HG02588 (cell line): ENCODE measurements at regions not wholly inside any gene's neighbourhood (a gene's known extent, or its start where the extent isn't known, plus 50 kb on each side); places are given as distances from the start of the nearest gene placed in this dataset.
A peak's percentile ranks its signal among the peaks of the same experiment; 100 is the strongest.

ENCODE experiments used
- ATAC-seq: cut with Tn5 transposase; IDR thresholded peaks from one replicate; pipeline ENCODE4 v1.9.1; 2021; ENCODE audit warnings: mild to moderate bottlenecking, moderate library complexity; ENCODE audit not compliant: unreplicated experiment

DNA sequence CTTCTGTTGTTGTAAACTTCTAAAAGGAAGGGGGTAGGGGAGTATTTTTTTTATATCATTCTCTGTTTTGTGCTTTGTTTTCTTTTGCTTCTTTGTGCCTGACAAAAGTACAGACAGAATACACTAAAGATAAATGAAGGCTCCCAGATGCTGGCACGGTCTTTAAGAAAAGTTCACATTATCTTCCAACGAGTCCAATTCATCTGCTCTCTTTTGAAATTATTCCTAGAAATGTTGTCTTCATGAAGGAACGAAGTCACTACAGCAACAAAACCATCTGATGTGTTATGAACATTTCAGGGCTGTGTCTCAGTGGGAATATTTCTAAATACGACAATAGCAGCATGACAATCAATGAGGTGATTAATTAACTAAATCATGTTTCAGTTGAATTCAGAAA is 813.8 kb upstream of the HTR2C start:
- no peak for ATAC-seq

DNA sequence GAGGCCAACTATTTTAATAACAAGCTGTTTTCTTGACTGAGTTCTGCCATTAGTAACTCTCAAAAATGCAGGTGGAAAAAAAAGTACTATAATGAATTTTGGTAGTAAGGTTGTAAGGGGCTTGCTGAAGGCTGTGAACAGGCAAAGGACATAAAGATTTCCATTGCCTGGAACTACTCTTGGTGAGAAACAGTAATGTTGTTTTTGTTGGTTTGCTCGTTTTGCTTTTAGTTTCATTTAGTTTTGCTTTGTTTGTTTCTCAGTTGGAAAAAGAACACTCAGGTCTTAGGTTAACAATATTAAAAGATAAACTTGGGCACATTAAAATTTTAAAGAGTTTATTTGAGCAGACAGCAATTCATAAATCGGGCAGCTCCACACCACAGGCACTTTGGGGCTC is 824.5 kb upstream of the HTR2C start:
- no peak for ATAC-seq

DNA sequence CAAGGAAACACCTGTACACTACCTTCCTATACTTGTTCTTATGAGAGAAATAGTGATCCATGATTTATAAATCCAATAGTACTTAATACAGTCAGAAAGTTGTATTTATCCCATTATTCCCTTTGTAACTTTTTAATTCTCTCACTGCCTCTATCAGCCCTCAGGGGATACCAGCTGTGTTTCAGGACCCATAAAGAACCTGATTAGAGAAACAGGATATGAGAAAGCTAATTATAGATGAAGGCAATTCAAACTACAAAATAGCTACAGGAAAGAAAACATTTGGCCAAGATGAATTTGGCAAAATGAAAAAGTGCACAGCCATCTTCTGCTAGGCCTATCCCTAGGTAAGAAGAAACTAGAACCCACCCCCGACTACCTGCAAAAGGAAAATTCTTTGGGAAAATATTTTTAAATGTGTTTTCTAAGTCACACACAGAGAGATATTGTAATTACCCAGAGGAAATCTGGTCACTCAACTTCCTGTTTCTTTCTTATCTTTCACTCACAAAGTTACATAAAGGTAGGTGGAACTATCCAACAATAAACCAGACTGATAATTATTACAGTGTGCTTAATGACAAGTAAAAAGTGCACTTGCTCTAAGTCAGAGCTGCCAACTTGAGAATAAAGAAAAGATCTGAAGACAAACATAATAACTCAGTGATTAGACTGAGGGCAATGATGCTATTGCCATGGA is 836.5 kb upstream of the HTR2C start:
- peak; percentile 63 for ATAC-seq

DNA sequence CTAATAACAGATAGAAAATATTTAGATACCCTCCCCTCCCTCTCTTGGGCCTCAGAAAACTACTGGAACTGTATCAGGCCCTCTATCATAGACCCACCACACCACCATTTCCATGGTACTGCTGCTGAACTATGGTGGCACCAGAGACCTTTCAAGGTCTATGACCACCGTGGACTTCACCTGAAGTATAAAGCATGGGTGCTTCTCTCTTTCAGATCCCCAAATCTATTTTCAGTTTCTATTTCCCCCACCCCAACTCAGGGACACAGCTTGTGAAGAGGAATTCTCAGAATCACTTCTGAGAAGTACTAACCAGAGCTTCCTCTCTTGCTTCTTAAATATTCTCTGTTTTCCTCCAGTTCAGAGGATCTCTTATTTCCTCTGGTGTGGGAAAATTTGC is 840.8 kb upstream of the HTR2C start:
- ATAC-seq = peak; percentile 62

DNA sequence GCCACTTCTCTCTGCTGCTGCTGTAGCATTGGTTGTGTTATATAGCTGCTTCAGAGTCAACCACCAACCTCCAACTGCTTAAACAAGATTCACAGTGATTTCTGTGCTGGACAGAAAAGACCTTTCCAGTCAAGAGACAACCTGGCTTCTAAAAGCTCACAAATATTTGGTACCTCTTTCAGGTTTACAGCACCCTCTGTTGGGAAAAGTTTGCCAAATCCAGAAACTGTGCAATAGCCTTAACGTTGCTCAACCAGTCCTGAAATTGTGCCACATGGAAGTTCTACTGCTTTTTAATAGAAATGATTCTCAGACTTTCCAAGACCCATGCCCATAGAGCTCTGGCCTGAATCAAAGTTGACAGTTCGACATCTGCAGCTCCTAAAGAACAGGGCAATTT is 842.1 kb upstream of the HTR2C start:
- ATAC-seq = peak; percentile 34

DNA sequence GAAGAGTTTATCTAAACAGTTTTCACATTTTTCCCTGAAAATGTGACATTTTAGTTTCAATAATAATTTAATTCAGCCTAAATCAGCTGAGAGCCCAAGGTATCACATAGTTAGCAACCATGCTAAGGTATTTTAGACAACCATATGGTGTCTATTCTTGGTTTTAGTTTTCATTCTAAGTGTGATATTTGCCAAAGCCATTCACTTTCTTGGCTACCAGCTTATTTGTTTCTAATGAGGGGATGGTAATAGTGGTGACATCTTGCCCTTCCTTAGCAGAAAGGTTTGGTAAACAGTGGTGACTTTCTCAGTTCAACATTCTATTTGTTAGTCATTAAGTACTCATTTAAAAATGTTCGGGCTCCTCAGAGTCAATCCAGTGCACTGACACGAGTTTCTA is 854.9 kb upstream of the HTR2C start:
- no peak for ATAC-seq

DNA sequence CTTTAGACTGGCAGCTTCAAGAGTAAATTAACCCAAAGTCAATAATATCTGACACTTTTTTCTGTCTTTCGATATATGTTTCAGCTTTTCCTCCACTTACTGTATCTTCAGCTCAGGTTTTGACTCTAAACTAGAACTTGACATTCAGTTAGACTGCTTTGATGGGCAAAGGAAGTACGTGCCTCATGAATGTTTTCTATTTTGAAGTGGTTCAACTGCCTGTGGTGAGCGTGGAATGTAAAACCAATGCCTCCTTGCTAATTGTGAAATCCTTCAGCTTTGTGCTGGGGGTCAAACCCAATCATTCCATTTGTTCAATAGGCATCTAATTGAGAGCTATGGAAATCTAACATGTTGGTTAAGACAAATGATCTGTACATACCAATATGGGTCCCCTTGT is 857.0 kb upstream of the HTR2C start:
- ATAC-seq = peak; percentile 41

DNA sequence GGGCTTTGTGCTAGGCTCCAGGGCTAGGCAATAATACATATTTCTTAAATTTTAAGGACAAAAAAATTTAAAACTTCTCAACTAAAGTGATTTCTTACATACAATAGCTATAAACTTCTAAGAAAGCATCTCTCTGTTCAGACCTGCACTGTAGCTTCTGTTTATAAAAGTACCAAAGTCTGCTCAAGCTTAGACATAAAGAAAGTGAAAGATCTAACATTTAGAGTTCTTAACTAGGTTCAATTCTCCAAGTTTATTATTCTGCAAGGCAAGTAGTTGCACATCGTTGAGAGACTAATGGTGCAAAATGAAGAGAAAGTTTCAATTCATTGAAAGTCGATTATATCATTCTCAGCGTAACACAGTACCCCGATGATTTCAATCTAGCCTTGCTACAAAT is 857.4 kb upstream of the HTR2C start:
- peak; percentile 71 for ATAC-seq

DNA sequence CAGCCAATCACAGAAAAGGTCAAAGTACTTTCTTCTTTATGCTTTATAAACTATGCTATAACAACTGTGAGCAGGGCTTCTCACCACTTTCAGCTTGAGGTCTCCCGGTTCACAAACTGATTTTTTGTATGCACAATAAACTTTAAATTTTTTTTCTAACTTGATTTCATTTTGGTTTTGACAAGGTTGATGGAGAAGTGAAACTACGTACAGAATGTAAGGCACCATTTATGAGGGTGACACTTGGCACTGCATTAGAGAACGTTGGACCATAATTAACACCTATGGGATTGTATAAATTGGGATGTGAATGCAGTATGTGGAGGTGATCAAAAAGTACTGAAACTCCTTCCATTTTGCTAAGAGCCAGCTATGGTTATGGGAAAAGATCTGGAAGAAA is 857.9 kb upstream of the HTR2C start:
- peak; percentile 47 for ATAC-seq

DNA sequence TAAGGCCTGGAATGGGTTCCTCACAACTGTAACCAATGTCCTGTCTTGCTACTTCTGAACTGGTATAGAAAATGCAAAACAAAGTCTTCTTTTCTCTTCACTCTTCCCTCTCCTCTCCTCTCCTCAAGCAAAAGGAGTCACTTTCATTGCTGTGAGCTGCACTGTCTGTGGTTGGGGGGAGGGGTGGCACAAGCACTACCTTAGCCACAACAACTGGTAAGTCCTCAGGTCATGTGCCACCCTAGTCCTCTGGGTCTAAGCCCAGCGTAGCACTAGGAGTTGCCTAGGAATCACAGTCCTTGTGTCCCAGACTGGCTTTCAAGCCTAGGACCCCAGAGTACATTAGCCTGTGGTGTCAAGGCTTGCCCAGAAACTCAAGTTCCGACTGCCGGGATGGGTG is 859.3 kb upstream of the AMOT start:
- ATAC-seq = no peak

DNA sequence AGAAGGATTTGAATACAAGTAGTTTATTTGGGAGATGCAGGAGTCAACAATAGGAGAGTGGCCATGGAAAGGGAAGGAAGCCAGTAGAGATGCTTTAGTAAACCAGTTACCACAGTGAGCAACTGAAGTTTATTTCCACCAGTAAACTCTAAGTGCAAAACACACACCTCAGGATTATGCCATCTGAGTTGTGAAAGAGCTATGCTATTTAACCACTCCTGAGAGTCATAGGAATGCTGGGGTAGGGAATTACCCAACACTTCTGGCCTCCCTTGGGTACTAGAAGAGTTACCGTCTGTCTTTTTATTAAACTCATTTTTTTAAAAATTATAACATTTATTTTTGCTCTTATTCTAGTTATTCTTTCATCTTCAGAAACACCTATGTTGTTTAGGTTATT is 834.6 kb upstream of the AMOT start:
- ATAC-seq = no peak

DNA sequence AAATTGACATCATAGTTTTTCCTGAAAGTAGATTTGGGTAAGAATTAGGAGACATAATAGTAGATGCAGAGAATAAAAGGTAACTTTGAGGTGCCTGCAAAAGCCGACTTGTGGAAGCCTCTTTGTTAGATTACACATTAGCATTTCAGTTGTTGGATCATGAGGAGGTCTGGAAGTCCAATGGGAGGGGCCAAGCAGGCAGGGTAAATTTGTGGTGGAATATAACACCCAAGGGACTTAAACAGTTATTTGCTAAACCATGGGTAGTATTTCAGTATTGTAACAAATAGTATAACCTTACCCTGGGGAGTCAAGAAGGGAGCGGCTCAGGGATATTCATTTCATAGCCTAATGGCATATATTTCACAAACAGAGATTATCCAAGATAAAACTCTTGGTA is 810.7 kb upstream of the AMOT start:
- ATAC-seq = no peak

DNA sequence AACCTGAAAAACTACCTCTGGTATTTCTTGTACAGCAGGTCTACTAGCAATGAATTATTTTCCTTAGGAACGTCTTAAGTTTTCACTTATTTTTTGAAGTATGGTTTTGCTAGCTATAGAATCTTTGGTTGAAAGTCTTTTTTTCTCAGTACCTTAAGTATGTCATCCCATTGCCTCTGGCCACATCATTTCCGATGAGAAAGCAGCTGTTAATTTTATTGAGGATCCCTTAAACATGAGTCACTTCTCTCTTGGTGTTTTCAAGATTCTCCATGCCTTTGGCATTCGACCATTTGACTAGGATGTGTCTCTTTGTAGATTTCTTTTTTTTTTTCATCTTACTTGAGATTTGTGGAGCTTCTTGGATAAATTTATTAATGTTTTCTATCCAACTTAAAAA is 803.8 kb upstream of the AMOT start:
- no peak for ATAC-seq

DNA sequence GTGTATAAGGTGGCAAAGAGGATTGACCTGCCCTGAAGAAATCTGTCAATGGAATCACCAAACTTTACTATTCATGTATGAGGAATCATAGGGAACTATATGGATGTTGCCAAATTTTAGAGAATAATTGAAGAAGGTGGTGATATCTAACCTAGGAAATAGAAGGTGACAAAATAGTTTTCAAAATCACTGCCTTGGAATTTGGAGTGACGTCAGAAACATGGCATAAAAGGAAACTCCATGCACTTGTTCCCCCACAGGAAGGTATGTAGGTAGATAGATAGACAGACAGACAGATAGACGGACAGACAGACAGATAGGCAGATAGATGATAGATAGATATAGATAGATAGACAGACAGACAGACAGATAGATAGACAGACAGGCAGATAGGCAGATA is 793.9 kb upstream of the AMOT start:
- ATAC-seq = no peak

DNA sequence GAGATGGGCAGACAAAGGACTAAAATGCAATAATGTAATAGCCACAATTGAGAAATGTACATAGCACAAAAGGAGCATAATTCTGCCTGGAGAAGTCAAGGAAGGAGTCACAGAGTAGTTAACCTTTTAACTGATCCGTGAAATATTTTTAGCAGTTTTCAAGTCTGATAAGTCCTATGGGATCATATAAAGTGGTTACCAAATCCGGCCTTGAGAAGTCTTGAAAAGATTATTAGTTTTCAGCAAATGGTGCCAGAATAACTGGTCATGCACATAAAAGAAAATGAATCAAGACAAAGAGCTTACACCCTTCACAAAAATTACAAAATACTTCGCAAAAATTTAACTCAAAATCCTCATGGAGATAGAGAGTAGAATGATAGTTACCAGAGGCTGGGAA is 788.7 kb upstream of the AMOT start:
- no peak for ATAC-seq

DNA sequence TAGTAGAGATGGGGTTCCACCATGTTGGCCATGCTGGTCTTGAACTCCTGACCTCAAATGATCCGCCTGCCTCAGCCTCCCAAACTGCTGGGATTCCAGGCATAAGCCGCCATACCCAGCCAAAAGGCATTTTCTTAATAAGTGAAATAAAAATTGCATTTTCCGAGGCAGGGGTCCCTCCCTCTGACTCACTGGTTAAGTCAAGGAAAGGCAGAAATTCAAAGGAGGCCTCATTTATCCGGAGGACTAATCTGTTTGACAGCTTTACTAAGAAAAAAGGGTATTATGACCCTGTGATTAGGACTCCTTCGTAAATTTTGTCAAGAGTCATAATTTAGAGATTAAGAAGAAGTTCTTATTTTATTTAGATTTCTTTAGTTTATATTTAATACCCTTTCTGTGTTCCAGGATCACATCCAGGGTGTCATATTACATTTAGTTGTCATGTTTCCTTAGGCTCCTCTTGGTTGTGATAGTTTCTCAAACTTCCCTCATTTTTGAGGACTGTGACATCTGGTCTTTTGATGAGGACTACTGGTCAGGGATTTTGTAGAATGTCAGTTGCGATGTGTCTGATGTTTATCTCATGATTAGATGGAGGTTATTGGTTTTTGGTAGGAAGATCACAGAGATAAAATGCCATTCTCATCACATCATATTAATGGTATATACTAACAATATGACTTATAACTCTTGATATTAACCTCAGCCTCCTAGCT is 753.7 kb upstream of the AMOT start:
- ATAC-seq = no peak

DNA sequence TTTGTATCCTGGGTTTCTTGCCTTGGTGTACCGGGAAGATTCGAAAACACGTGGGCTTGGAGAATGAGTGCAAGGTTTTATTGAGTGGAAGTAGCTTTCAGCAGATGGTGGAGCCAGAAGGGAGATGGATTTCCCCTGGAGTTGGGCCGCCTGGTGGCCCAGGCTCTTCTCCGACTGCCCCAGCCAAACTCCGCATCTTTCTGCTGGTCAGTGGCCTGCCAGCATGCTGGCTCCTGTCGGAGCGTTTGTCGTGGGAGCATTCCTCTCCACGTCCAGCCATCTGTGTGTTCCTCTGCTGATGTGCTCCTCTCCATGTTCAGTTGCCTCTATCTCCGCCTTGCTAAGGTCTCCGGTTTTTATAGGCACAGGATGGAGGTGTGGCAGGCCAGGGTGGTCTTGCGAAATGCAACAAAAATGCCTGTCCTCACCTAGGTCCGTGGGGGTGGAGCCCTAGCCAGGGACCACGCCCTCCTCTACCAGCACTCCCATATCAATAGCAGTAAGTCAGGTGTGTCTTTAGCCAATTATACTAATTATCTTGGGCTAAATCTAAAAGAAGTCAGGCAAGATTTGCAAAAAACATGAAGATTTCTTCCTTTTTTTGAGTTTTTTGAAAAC is 745.8 kb upstream of the AMOT start:
- no peak for ATAC-seq

DNA sequence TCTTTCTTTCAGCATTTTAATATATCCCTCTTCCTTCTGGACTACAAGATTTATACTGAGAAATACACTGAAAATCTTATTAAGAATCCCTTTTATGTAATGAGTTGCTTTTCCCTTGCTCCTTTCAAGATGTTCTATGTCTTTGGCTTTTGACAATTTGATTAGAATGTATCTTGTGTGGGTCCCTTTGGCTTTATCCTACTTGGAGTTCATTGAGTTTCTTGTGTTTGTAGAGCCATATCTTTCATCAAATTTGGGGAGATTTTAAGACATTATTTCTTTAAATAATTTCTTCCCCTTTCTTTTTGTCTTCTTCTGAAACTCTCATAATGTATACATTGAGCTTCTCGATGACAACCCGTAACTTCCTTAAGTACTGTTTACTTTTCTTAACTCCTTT is 739.9 kb upstream of the AMOT start:
- ATAC-seq = no peak

DNA sequence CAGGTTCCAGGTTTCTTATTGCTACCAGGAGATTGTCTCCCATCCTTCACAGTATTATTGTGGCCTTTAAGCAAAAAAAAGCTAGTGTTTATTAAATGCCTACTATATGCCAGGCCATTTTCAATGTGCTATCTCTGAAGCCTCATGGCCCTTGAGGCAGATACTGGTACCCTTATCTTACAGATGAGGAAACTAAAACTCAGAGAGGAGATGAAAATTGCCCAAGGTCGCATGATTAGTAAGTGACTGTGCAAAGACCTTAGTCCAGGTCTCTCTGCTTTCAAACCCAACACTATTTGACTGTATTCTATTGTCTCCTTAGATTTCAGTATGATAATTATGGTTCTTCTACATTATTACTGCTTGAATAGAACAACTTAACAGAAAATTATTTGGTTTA is 717.9 kb upstream of the AMOT start:
- ATAC-seq = no peak

DNA sequence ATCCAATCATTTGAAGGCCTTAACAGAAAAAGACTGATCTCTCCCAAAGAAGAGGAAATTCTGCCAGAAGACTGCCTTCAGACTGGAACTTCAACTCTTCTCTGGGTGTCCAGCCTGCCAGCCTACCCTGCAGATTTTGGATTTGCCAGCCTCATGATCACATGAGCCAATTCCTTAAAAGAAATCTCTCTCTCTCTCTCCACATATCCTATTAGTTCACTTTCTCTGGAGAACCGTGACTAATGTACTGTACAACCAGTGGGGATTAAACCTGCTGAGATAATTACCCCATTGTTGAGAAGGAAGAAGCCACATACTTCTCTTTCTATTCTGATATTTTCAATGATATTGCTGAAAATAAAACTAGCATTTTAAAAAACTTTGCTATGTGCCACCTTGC is 711.3 kb upstream of the AMOT start:
- ATAC-seq = no peak

DNA sequence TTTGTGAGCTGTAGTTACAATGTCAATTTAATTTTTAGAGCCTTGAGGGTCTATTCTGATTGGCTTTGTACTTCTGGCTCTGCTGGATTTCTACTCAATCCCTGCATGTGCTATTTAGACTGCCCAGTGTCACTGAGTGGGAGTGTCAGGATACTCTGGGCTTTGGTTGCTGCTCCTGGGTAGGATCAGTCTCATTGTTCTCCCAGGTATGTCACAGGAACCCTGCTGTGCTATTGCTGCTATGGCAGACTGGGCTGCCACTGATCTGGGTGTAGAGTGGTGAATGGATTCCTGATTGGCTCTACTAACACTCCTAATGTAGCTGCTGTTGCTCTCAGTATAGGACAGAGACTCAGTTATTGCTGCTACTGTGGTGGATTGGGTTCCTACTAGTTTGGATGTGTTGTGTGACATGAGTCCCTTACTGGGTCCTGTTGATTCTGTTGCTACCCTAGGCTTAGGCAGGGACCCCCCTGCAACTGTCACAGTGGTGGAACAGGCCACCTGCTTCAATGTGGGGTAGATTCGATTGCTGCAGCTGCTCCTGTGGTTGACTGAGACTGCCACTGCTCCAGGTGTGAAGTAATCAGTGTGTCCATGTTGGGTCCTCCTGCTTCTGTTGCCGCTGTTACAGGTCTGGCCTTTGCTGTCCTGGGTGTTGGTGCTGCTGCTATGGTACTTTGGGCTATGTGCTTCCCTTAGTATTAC is 707.8 kb upstream of the AMOT start:
- ATAC-seq = no peak

DNA sequence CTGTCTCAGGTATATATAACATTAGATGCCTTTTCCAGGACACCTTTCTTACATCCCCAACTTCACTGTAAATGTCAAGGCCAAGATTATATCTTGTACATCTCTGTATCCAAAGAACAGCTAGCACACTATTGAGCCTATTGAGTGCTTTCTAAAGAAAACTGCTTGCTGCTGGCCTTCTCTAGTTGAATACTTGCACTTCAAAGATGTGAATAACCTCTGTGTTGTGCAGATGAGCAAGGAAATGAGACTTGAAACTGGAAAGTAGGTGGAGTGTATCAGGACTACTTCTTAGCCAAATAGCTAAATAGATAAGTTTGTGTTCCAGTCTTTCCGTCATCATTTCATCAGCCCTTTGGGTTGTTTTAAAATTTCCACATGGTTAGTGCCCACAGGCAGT is 704.4 kb upstream of the AMOT start:
- ATAC-seq = no peak
